ENCODE measurements at regions not wholly inside any gene's neighbourhood (a gene's known extent, or its start where the extent isn't known, plus 50 kb on each side); places are given as distances from the start of the nearest gene placed in this dataset.

DNA sequence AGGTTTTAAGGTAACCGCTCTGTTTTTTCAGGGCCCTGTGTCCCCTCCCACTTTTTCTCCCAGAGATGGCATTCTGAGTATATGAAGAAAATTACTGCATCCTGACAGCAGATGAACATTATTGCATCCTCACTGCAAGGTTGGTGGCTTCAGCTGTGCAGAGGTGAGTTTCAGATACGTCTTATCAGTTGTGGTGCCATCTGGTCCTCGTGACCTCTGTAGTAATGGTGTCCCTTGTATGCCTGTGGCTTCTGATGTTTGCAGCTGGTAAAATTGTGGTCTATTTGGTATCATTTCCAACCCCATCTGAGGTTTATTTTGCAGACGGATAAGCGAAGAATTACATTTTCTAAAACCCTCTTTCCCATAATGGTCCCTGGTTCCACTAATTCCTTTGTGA lies 417.0 kb downstream of the HS3ST3B1 start:
- H3K4me3 ChIP-seq (replicated peaks; ENCODE audit: low read depth, low read length) = no peak overlapping the region
- DNase-seq (ENCODE audit: extremely low read depth, low read depth) = no peak
- TF ChIP-seq, protein P1, sequence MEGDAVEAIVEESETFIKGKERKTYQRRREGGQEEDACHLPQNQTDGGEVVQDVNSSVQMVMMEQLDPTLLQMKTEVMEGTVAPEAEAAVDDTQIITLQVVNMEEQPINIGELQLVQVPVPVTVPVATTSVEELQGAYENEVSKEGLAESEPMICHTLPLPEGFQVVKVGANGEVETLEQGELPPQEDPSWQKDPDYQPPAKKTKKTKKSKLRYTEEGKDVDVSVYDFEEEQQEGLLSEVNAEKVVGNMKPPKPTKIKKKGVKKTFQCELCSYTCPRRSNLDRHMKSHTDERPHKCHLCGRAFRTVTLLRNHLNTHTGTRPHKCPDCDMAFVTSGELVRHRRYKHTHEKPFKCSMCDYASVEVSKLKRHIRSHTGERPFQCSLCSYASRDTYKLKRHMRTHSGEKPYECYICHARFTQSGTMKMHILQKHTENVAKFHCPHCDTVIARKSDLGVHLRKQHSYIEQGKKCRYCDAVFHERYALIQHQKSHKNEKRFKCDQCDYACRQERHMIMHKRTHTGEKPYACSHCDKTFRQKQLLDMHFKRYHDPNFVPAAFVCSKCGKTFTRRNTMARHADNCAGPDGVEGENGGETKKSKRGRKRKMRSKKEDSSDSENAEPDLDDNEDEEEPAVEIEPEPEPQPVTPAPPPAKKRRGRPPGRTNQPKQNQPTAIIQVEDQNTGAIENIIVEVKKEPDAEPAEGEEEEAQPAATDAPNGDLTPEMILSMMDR (IDR thresholded peaks at IDR 0.05; ENCODE audit: low read depth, low read length, missing control alignments) = no peak

DNA sequence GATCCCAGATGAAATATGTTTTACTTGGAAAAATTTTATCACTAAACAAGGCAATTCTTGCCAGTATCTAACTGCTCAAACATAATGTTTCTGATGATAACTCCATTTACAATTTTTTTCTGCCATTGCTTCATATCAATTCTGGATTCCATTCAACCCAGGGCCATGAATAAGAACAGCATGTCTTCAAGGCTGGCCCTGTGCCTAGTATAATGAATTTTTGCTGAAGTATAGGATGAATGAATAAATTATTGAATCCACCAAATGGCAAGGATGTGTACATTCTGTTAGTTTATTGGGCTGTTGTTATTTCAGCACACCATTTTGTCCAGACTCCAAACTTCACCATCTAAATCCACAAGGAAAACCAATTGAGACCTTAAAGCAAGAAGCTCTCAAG lies 414.7 kb downstream of the HS3ST3B1 start:
- H3K4me3 ChIP-seq (replicated peaks; ENCODE audit: low read depth, low read length) = no peak overlapping the region
- TF ChIP-seq, protein P1 (IDR thresholded peaks at IDR 0.05; ENCODE audit: low read depth, low read length, missing control alignments) = no peak
- no peak for DNase-seq (ENCODE audit: extremely low read depth, low read depth)

DNA sequence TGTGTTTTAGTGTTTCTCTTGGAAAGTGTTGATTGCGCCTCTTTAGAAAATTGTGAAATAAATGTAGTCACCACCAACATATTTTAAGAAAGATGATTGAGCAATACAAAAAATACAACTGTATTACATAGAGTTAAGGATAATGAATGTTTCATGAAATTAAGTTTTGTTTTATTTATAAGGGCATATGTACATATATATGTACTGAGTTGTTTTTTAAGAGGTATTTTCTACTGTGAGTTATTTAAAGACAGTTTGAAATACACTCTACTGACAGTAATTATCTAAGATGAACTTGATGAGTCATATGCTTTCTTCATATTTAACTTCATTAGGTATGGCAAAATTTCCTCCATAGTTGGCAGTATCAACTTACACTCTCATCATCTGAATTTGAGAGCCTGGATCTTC lies 411.7 kb downstream of the HS3ST3B1 start:
- TF ChIP-seq, protein P1 (IDR thresholded peaks at IDR 0.05; ENCODE audit: low read depth, low read length, missing control alignments) = no peak
- no peak for DNase-seq (ENCODE audit: extremely low read depth, low read depth)
- H3K4me3 ChIP-seq (replicated peaks; ENCODE audit: low read depth, low read length) = no peak overlapping the region

GRCh38 chr17:14704121-14704520 lies 403.2 kb downstream of the HS3ST3B1 start:
- no peak for DNase-seq (ENCODE audit: extremely low read depth, low read depth)
- TF ChIP-seq, protein P1 (IDR thresholded peaks at IDR 0.05; ENCODE audit: low read depth, low read length, missing control alignments) = no peak
- H3K4me3 ChIP-seq (replicated peaks; ENCODE audit: low read depth, low read length) = no peak overlapping the region

DNA sequence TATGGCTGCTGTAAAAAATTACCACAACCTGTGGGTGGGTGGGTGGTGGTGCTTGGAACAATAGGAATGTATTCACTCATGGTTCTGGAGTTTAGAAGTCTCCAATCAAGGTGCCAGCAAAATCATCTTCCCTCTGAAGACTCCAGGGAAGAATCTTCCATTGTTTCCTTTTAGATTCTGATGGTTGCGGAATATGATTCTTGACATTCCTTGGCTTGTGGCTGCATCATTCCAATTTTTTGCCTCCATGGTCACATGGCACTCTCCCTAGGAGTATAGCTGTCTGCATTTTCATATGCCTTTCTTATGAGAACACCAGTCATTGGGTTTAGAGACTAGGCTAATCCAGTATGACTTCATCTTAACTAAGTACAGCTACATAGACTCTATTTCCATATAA lies 401.0 kb downstream of the HS3ST3B1 start:
- TF ChIP-seq, protein P1 (IDR thresholded peaks at IDR 0.05; ENCODE audit: low read depth, low read length, missing control alignments) = no peak
- no peak overlapping the region for H3K4me3 ChIP-seq (replicated peaks; ENCODE audit: low read depth, low read length)
- DNase-seq (ENCODE audit: extremely low read depth, low read depth) = no peak

DNA sequence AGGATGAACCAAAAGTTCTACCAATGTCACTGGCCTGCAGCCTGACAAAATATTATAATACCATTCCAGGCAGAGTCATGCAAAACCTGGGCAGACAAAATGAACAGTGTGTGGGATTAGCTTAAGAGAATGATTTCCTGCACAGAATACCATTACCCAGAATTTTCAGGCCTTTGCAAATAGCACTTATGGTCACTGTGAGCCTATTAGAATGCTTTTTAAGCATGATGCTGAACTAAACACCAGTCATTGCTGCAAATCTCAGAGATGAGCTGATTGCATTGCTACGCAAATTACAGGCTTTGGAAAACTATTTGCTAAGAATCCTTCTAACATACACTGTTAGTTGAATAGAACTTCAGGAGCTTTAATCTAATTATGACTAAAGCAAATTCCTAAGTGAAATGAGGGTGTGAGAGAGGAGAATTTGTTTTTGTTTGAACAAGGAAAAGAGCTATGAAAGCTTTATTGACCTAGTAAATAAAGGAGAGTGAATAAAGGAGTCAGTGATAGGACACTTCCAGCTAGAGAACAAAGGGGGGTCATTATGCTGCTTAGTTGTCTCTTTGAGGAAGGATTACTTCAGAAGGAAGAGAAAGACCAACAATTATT lies 398.8 kb downstream of the HS3ST3B1 start:
- TF ChIP-seq, protein P1 (IDR thresholded peaks at IDR 0.05; ENCODE audit: low read depth, low read length, missing control alignments) = no peak

DNA sequence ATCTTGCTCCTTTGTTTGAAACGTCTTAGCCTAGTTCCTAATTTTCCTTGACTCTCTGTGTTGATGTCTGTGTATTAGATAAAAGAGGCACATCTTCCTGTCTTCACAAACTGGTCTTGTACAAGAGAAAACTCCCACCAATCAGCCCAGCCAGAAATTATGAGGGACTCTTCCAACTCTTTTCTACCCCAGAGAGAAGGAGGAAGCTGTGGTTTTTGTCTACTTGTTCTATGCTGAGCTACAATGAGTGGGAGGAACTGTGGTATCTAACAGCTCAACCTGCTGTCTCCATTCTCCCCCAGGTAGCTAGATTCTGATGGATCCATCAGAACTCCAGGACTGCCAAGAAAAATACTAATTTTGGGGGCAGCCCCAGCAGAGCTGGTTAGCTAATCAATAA lies 392.5 kb downstream of the HS3ST3B1 start:
- no peak for DNase-seq (ENCODE audit: extremely low read depth, low read depth)
- TF ChIP-seq, protein P1 (IDR thresholded peaks at IDR 0.05; ENCODE audit: low read depth, low read length, missing control alignments) = no peak
- no peak overlapping the region for H3K4me3 ChIP-seq (replicated peaks; ENCODE audit: low read depth, low read length)

More for the DNA sequence above, 398.8 kb downstream of the HS3ST3B1 start:
- no peak overlapping the region for H3K4me3 ChIP-seq (replicated peaks; ENCODE audit: low read depth, low read length)
- DNase-seq (ENCODE audit: extremely low read depth, low read depth) = no peak
